GM19438 (cell line): ENCODE measurements at regions not wholly inside any gene's neighbourhood (a gene's known extent, or its start where the extent isn't known, plus 50 kb on each side); places are given as distances from the start of the nearest gene placed in this dataset.

Experiments used
- ATAC-seq: cut with Tn5 transposase; IDR thresholded peaks from one replicate; pipeline ENCODE4 v1.9.1; 2021; ENCODE audit warnings: low read depth; ENCODE audit not compliant: unreplicated experiment

DNA sequence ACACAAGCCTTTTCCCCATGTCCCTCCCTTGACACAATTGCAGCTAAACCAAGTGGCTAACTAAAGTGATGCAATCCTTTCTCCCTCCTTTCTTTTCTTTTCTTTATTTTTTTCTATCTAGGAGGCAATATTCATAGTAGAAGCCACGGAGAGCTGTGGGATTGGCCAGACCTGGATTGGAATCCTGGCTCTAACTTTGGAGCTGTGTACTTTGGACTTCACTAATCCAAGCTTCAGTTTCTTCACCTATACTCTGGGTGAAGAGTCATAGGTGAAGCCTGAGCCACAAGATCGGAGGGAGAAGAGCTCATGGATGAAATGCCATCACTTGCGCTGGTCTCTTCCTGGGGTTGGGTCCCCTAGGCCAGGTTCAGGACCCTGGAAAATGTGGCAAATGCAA lies 177.2 kb downstream of the IRX5 start:
- no peak for ATAC-seq

DNA sequence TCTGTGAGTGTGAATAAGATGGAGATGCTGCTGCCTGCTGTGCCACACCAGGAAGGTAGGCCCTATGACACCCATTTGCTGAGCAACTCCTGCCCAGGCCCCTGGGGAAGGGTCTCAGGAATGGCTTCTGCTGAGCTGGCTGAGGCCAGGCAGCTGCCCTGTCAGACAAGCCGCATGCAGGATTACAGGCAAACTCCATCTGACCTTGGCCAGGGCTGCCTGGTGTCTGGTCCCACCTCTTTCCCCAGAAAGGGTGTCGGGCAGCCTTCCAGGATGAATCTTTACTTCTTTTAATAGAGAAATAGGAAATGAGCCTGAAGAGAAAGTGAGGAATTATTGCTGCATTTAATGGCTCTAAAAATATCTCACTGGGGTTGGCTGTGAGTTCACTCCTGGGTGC lies 182.5 kb downstream of the IRX5 start:
- no peak for ATAC-seq

DNA sequence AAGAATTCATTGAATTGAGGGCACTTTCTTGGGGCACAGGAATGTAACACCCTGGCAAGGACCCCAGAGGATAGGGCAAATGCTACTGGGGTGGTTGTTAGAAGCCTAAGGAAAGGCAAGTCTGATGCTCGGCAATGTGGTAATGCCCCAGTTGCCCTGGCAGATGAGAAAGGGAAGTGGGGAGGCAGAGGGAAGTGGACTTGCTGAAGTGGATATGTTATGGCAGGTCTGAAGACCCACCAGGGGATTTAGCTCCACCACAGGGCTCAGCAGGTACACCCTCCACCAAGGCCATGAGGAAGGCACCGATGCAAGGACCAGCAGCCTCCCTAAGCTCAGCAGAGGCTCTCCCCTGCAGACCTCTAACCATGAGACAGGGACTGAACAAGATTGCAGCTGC lies 184.8 kb downstream of the IRX5 start:
- no peak for ATAC-seq

DNA sequence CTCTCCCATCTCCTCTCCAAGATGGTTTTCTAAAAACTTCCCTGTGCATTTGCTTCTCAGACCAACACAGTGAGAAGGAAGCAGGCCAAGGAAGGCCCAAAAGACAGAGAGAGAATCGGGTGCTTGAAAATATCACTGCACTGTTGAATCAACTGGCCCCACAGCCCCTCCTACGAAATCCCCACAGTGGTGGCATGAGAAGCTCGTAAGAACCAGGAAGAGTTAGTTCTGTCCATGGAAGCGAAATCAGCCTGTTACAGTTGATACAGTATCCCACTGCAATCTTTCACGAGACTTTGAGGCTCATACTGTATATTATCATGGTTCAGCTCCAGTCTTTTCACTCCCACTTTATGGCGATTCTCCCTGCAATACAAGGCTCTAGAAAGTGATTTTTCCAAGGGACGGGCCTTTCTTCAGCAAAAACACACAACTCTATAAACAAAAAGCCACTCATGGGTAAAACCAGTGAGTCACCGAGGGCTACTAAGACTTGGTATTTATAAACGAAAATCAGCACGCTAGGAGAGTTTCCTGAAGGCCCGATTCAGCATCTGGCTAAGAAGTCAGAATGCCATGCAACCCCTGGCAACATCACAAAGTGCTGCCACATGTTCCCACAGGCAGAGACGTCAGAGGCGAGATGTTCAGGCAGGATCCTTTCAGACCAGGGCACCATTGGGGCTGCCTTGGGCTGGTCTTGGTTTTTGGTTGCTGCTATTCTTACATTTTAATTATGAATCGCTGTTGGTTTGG lies 185.7 kb downstream of the IRX5 start:
- no peak for ATAC-seq

DNA sequence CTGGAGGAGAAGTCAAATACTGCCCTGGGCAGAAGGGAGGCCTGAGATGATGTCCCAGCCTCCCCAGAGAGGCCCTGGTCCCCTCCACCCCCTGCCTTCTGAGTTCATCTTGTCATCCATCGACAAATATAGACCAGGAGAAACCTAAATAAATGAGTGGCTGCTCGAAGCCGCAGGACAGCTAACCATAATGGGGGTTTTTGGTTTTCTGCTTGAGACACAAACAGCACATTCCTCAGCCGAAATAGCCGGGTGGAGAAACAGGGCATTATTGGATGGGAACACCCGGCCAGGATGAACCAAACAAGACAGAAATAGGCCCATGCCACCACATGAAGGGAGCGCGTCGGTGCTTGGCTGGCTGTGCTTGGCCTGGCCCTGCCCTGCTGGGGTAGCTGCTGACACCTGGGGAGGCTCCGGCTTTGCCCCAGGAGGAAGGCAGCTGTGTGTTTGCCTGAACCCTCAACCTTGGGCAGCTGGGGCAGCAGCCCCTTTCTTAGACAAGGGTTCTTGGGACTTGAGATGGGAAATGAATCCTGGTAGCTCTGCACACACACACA lies 188.1 kb downstream of the IRX5 start:
- no peak for ATAC-seq

DNA sequence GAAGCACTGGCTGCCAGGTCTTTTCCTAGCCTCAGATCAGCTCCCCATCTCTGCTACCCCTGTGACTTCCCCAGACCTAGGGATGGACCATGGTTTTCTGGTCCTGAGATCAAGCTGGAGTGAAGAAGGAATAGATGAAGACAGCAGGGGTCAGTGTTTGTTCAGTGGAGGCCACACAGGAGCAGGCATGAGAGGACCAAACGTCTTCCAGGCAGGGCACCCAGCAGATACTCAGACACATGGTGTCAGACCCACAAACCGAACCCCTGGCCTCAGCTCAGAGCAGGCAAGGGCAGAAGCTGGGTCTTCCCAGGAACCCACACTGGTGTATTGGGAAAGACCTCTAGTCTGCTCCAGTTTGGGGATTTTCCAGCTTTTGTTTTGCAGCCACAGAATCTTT lies 189.7 kb downstream of the IRX5 start:
- no peak for ATAC-seq

DNA sequence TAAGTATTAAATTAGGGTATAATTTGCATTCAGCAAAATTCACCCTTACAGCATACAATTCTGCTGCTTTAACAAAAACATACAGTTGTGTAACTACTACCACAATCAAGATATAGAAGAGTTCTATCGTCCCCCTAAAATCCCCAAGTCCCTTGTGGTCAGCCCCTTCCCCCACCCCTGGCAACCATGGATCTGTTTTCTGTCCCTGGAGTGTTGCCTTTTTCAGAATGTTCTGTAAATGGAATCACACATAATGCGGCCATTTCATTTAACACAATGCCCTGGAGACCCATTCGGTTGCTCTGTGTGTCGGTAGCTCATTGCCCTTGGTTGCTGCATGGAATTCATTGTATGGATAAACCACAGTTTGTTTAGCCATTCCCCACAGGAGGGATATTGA lies 190.2 kb downstream of the IRX5 start:
- no peak for ATAC-seq

DNA sequence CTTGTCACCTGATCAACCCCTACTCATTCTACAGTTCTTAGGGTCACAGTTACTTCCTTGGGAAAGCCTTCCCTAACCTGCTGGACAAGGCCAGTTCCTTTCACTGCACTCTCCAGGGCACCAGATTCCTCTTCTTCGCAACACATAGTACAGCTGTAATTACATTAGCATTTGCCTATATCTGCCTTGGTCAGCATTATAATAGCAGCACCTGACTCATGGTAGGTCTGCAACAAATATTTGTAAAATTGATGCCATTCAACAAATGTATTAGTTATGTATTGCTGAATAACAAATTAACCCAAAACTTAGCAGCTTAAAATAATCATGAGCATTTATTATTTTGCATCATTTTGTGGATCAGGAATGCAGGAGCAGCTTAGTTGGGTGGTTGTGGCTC lies 193.0 kb downstream of the IRX5 start:
- no peak for ATAC-seq

DNA sequence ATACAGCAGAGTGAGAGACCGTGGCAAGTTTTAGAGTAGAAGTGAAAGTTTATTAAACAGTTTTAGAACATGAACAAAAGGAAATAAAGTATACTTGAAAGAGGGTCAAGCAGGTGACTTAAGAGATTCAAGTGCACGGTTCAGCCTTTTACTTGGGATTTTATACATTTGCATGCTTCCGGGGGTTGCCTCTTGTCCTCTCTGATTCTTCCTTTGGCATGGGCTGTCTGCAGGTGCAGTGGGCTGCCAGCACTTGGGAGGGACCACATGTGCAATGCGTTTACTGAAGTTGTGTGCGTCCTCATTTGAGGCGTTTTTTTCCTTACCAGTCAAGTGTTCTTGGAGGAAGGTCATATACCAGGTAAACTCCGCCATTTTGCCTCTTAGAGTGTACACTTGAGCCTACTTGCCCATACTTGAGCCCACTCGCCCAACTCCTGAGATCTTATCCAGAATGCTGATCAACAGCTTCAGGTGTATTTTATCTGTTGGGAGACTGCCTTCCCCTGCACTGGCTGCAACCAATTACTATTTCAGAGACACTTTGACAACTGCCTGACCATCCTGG lies 195.2 kb downstream of the IRX5 start:
- no peak for ATAC-seq

DNA sequence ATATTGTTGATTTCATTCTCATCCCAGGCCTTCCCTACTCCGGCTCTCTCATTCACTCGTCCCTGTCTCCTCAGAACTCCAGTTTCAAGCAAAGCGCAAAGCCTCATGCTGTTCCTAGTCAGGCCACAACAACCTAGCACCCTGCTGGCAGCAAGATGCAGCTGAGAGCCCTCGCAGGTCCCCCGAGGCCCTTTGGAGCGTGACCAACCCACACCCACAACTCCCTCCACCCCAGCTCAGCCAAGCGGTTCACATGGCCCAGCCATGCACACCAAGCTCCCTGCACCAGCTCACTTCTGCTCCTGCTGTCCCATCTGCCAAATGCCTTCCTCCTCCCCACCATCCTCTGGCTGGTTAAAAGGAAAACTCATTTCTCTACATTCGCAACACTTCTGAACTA lies 195.8 kb downstream of the IRX5 start:
- ATAC-seq: no peak

DNA sequence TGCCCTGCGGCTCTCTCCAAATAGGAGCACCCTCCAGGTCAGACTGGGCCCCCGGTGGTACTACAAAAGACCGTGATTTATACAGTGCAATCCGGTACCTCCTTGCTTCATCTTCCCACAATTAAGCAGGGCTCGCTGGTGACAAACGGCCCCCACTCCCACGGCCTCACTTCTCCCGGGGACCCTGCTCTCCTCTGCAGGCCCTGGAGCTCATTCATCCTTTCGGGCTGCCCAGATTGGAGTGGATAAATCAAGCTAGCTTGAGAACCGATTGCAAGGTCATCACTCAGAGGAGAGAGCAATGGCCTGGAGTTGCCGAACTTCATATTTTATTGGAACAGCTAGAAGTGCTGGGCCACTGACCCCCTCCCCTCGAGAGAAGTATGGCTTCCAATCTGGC lies 193.5 kb upstream of the IRX6 start:
- no peak for ATAC-seq

DNA sequence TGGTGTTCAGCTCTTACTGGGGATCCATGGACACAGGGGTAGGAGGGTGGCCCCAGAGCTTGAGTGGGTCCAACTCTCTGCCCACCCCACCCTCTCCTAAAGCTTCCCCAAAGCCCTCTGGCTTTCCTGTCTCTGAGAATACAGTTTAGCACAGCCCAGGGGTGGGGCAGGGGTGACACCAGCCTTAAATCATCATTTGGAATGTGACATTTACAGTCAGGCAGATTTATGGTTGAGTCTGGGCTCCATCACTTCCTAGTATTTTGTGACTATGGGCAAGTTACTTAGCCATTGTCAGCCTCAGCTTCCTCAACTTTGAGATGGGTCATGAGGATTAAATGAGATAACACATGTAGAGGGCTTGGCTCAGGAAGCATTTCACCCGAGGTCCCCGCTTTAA lies 193.1 kb upstream of the IRX6 start:
- no peak for ATAC-seq

DNA sequence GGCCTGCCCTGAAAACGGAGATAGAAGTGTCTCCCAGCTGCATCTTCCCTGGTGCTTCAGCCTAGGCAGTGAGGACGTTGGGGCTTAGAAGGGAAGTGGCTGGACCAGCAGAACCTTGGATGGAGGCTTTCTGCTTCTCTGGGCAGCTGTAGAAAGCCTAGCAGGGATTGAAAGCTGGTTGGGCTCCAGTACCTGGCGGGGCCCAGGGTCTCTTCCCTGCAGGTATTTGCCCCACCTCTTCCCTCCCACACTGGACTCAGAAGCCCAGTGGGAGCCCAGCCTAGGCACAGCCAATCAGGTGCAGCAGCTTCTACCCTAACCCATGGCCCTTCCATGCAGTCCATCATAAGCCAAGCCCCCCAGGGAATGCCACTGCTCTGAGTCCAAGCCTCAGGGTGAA lies 190.3 kb upstream of the IRX6 start:
- ATAC-seq: no peak

DNA sequence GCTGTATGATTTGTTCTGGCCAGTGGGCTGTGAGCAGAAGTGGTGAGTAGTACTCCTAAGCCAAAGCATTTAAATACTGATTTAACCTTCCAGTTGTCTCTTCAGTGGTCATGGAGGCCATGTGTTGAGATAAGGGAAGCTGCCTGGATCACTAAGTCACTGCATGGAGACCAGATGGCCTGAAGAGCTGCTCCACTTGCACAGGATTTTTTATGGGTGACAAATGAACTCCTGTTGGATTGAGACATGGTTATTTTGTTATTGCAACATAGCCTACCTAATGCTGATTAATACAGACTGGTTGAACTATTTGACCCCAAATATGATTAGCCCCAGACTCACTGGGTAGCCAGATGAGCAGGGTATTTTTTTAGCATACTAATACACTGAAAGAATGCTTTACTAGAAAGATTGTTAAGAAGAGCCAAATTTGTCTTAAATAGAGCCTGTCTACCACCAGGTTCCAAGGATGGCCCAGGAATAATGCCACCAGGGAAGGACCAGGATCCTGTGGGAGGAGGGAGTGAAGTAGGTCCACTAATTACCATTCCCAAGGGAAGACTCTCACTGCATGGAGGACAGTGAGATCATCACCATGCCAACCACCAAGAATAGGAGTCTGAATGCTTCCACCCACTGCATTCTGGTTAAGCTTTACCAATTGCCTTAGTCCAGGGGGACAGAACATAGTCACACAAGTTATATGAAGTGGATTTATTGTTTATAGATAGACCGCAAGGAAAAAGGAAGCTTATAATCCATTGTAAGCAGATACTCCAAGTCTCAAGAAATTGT lies 187.4 kb upstream of the IRX6 start:
- ATAC-seq: no peak

DNA sequence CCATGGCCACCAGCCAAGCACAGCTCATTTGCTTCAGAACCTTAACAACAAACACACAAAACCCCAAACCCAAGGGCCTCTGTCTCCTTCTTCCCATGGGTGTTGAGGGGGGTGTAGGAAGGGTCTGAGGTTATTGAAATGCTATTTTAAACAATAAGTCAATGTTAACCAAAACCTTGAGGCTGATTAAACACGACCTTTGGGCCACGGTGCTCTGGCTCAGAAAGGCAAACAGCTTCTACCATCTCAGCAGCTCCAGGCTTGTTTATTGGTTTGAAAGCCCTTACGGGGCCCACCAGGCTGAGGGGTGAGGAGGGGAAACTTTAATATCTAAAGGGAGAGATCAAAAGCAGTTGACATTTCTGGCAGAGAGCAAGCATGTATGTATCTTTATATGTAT lies 185.7 kb upstream of the IRX6 start:
- ATAC-seq: no peak

DNA sequence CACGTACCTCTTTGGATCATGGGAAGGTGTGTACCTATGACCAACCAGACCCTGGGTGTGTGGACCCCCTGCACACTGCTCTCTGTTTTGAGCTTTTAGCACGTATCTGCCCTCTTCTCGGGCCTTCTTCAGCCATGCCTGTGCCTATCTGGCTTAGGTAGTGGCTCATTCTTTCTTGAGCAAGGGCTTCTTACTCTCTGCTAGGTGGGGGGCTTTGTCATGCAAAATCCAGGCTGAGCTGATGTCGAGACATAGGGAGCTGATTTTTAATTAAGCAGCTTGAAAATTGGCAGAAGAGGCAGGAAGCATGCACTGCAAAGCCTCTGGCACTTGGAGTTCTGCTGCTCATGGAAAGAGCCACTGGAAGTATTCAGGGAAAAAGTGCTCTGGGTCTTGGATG lies 181.6 kb upstream of the IRX6 start:
- ATAC-seq: no peak

DNA sequence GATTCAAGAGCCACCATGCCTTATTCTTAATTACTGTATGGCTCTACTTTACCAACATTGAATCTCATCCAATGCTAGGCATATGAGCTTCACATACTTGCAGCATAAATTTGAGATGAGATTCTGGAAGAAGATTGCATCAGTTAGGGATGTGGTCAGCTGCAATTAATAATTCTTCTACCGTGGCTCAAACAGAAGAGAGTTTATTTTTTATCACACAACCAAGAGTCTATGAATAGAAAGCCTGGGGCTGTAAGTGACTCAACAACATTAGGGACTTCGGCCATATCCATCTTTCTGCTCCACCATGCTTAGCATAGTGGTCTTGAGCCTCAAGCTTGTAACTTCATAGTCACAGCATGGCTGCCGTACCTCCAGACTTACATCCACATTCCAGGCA lies 179.4 kb upstream of the IRX6 start:
- ATAC-seq: no peak

DNA sequence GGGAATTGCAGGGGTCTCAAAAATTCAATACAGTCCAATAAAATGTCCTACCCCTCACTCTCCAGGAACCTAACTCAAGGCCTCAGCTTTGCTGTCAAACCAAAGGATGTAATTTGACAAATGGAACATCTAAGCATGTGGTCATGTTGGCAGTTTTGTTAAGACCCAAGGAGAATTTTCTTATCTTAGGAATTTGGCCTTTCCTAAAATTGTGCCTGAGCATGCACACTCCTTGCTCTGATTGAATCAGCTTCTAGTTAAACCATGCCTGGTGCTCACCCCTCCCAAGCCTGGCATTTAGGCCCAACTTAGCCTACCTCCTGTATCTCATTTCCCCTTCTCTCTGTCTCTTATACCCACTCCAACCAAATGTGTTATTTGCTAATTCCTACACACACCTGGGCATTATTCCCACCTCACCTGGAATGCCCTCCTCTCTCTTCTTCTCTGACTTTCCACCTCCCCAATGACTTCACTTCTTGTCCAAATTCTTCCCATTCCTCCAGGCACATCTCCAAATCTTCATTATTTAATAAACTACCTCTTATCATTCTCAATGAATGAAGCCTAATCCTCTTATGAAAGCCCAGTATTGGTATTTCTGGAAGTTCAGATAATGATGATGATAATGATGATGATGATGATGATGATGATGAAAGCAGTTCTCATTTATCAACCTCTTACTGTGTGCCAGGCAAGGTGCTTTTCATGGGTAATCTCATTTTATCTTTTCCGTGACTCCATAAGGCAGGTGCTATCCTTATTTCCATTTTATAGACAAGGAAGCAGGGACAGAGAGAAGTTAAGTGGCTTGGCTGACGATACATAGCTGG lies 178.0 kb upstream of the IRX6 start:
- no peak for ATAC-seq

DNA sequence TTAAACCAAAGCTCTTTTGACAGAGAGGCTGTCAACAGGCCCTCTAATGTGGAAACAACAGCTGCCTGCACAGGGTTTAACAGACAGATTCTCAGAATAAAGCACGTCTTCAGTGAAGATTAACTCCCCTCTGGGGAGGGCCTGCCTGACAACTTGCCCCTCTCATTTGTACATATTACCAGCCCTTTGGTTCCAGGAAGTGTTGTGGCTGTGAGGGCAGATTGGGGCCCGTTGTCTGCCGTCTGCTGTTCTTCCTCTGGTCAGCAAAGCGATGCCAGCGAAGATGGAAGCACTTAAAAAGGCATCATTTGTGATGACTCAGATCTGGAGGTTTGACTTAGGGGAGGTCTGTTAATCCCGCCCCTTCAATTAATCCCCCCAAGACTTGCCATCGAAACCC lies 177.0 kb upstream of the IRX6 start:
- no peak for ATAC-seq

DNA sequence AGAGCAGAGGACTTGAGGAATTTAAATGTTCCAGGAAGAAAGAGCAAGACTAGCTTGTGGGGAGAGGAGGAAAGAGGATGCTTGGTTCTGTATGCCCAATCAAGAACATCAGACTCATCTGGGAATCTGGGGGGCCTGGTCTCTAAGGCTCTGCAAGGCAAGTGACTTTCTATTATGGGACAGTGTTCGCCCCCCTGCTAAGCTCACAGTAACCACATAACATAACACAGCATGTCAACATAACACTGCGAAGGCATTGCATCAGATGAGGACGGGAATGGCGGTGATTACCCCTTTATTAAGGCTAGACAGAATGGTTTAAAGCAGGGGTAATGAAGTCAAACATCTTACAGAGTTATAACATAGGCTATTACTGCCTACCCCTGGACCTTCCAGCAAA lies 176.6 kb upstream of the IRX6 start:
- no peak for ATAC-seq

DNA sequence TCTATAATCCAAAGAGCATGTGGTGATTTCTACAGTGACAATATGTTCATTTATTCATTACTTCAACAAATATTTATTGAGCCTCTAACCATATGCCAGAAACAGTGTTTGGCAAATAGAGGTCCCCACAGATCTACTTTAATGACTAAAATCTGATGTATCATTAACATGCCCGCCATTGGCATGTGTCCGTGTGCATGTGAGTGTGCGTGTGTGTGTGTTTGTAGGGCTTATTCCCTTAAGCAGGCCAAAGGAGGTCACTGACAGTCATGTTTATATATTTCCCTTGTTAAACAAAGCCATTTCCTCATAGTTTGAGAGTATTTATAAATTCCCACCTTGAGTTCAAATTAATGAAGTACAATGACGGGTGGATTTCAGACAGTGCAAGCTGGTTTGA lies 174.4 kb upstream of the IRX6 start:
- no peak for ATAC-seq
